Mesothelial cell of epicardium (in vitro differentiated cells): ENCODE measurements at regions not wholly inside any gene's neighbourhood (a gene's known extent, or its start where the extent isn't known, plus 50 kb on each side); places are given as distances from the start of the nearest gene placed in this dataset.

Experiments
- DNase-seq, 2 experiments: peaks; one replicate each; pipeline ENCODE4 v3.0.0; 2021; ENCODE audit warnings: low spot score in 2 of 2; ENCODE audit not compliant: unreplicated experiment in 2 of 2
- H3K27ac Mint-ChIP-seq: 2 replicates; pipeline ENCODE4 v1.8.0; 2021; ENCODE audit warnings: mixed read lengths
- H3K27me3 Mint-ChIP-seq: 2 replicates; pipeline ENCODE4 v1.8.0; 2021; ENCODE audit warnings: low read depth, mixed read lengths
- H3K36me3 Mint-ChIP-seq: 2 replicates; pipeline ENCODE4 v1.8.0; 2021; ENCODE audit warnings: mixed read lengths
- H3K4me1 Mint-ChIP-seq: 2 replicates; pipeline ENCODE4 v1.8.0; 2021; ENCODE audit warnings: mixed read lengths
- H3K4me3 Mint-ChIP-seq: 2 replicates; pipeline ENCODE4 v1.8.0; 2021; ENCODE audit warnings: mild to moderate bottlenecking, moderate library complexity, mixed read lengths
- H3K9me3 Mint-ChIP-seq: 2 replicates; pipeline ENCODE4 v1.8.0; 2021; ENCODE audit warnings: mixed read lengths
- CTCF ChIP-seq: fragments of 200-600 bp; sonication (generic); IDR thresholded peaks from one replicate; pipeline ENCODE4 v1.5.0; 2021; ENCODE audit warnings: antibody characterized with exemption; ENCODE audit not compliant: unreplicated experiment

GRCh38 chr10:128429835-128430513 is 303.8 kb upstream of the MKI67 start:
- H3K4me1 Mint-ChIP-seq: no peaks in the 10 kb centered on the region
- H3K4me3 Mint-ChIP-seq: no peak overlapping the region
- peaks cover 50% of the 10 kb centered on the region for H3K27me3 Mint-ChIP-seq
- no peak overlapping the region for H3K27ac Mint-ChIP-seq
- TF ChIP-seq CTCF: no peak
- H3K36me3 Mint-ChIP-seq: no peaks in the 10 kb centered on the region
- DNase-seq: no peak
- no peaks in the 10 kb centered on the region for H3K9me3 Mint-ChIP-seq

DNA sequence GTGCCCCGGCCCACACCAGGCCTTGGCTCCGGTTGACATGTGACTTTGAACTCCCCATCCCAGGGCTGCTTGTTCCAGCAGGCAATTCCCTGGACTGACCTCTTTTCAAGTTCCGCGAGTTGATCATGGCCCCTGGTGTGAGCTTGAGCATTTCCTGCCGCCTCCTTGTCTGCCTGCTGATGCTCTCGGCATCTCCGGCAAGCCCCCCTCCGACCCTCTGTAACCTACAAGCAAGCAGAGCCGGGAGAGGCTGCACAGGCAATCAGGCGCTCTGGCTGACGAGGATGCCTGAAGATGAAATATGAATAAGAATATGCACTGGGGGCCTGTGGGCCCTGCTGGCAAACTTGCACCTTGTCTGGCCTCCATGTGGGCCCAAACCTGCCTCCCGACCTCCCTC is 304.9 kb upstream of the MKI67 start:
- Mint-ChIP-seq H3K9me3 (no peaks in the 10 kb centered on the region), H3K4me3 (no peak overlapping the region), H3K27me3 (peaks cover 50% of the 10 kb centered on the region), H3K27ac (no peak overlapping the region), H3K36me3 (no peaks in the 10 kb centered on the region), H3K4me1 (no peaks in the 10 kb centered on the region)
- TF ChIP-seq CTCF: no peak
- DNase-seq: no peak

DNA sequence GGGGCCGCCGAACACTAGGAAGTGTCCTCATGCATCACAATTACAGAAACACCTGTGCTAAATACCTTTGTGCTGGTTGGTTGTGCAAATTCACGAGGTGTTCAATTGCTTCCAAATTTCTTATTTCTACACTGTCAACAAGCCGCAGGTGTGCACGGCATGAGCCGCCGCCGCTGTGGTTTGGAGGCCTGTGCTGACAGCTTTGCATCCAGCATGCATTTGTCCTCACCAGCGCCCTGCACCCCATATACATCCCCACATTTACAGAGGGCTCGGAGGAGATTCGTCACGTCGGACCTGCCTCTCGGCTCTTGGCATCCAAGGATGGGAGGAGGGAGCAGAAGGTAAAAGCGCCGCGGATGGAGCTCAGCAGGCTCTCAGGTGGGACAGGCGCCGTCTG is 305.3 kb upstream of the MKI67 start:
- no peak for DNase-seq
- no peaks in the 10 kb centered on the region for H3K36me3 Mint-ChIP-seq
- no peak for TF ChIP-seq CTCF
- no peaks in the 10 kb centered on the region for H3K9me3 Mint-ChIP-seq
- peaks cover 55% of the 10 kb centered on the region for H3K27me3 Mint-ChIP-seq
- no peak overlapping the region for H3K4me3 Mint-ChIP-seq
- no peak overlapping the region for H3K27ac Mint-ChIP-seq
- H3K4me1 Mint-ChIP-seq: no peaks in the 10 kb centered on the region

GRCh38 chr10:128432011-128432410 is 305.8 kb upstream of the MKI67 start:
- H3K27me3 Mint-ChIP-seq: peaks cover 60% of the 10 kb centered on the region
- TF ChIP-seq CTCF: no peak
- no peaks in the 10 kb centered on the region for H3K9me3 Mint-ChIP-seq
- H3K4me3 Mint-ChIP-seq: no peak overlapping the region
- H3K27ac Mint-ChIP-seq: no peak overlapping the region
- DNase-seq: no peak
- H3K36me3 Mint-ChIP-seq: no peaks in the 10 kb centered on the region
- no peaks in the 10 kb centered on the region for H3K4me1 Mint-ChIP-seq

- Mint-ChIP-seq H3K36me3 (no peaks in the 10 kb centered on the region), H3K27ac (no peak overlapping the region), H3K4me3 (no peak overlapping the region), H3K4me1 (no peaks in the 10 kb centered on the region), H3K27me3 (peaks cover 58% of the 10 kb centered on the region), H3K9me3 (no peaks in the 10 kb centered on the region)
- DNase-seq: no peak
- no peak for TF ChIP-seq CTCF
Observed at GRCh38 chr10:128432423-128432822, 306.2 kb upstream of the MKI67 start.

GRCh38 chr10:128435811-128436210 is 309.6 kb upstream of the MKI67 start:
- Mint-ChIP-seq H3K4me1 (no peaks in the 10 kb centered on the region), H3K27me3 (peaks cover 51% of the 10 kb centered on the region), H3K27ac (no peak overlapping the region), H3K4me3 (no peak overlapping the region), H3K36me3 (no peaks in the 10 kb centered on the region), H3K9me3 (no peaks in the 10 kb centered on the region)
- DNase-seq: no peak
- TF ChIP-seq CTCF: no peak
